HPDE6-E6E7 (cell line): ENCODE measurements at regions not wholly inside any gene's neighbourhood (a gene's known extent, or its start where the extent isn't known, plus 50 kb on each side); places are given as distances from the start of the nearest gene placed in this dataset.
A peak's percentile ranks its signal among the peaks of the same experiment; 100 is the strongest.
"Not testable (repeated sequence)": the region's sequence is repeated elsewhere in the genome, so short reads cannot be mapped to it uniquely, and the experiment has no call there.

ENCODE experiments used
- DNase-seq: peaks from one replicate; pipeline ENCODE4 v3.0.0; 2011; ENCODE audit warnings: missing footprints; ENCODE audit errors: extremely low spot score

DNA sequence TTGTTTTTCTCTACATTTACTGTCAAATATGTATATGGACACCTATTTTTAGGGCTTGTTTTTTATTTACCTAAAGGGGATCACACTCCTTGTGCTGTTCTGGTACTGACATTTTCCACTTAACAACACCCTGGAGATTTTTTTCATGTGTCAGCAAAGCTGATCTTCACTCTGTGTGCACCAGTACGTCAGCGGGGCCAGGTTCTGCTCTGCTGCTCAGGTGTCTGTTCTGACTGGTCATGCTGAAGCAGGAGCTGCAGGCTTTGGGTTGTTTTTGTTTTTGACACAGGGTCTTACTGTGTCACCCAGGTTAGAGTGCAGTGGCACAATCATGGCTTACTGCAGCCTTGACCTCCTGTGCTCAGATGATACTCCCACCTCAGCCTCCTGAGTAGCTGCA lies 81.9 kb upstream of the CCND2 start:
- DNase-seq = no peak

DNA sequence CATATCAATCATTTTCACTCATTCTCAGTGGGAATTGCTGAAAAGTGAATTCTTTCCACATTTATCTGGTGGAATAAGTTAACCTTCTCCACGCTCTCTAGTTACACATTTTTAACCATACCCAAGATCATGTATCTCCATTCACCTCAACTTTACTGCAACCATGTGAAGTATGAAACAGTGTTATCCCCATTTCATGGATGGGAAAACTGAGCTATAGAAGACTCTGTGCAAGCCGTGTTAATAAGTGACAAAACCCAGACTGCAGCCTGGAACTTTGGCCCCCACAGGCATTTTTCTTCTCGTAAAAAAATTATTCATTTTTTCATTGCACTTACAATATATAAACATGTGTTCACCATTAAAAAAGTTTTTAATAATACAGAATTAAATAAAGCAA lies 82.4 kb upstream of the CCND2 start:
- DNase-seq = no peak

DNA sequence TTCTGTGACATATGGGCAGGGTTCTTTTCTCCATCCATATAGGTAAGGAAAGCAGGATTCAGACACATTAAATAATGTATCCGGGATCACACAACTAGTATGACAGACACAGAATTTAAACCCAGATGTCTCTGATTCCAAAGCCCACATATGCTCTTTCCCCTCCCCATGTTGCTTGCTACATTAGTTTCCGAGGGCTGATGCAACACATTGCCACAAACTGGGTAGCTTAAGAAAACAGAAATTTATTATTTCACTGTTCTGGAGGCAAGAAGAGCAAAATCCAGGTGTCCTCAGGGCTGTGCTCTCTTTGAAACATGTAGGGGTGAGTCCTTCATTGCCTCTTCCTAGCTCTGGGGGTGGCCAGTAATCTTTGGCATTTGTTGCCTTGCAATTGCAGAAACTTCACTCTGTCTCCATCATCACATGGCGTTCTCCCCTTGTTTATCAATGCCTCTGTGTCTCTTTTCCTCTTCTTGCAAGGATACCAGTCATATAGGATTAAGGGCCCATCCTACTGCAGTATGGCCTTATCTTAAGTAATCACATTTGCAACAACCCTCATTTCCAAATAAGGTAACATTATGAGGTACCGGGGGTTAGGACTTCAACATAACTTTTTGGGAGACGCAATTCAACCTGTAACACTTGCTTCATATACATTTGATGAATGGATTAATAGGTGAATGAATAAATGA lies 83.0 kb upstream of the CCND2 start:
- DNase-seq = no peak

GRCh38 chr12:4189721-4190120 lies 83.8 kb upstream of the CCND2 start:
- no peak for DNase-seq

DNA sequence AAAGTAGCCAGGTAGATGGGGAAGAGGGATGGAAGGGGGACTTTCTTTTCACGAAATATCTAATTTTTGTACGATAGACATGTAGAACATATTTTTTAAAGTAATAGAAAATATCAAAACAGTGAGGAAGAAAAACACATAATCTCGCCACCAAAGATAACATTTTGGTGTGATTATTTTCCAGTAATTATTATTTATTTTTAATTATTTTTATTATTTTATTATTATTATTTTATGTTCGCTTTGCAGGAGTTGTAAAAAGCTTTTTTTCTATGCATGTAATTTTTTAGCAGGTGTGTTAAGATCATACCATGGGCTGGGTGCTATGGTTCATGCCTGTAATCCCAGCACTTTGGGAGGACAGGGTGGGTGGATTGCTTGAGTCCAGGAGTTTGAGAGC lies 85.6 kb upstream of the CCND2 start:
- DNase-seq = no peak

GRCh38 chr12:4187315-4187714 lies 86.2 kb upstream of the CCND2 start:
- DNase-seq = not testable (repeated sequence)

GRCh38 chr12:4178424-4179170 lies 95.0 kb upstream of the CCND2 start:
- no peak for DNase-seq

DNA sequence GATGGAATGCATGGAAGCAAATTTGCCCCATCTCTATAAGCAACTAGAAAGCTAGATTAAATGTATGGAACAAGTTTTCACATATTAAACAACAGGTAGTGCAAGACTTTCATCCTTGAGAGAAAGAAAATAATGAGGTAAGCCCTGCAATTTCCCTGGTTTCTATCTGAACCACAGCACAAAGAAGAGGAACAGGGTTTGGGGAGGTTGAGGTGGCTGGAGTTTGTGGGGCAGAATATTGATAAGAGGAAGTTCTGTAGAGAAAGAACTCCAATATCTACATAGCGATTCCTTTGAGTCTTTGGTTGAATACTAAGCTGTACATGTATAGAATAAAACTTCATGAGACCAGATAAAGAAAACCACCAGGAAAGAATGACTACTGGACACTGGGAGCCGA lies 96.3 kb upstream of the CCND2 start:
- no peak for DNase-seq

GRCh38 chr12:4176168-4176567 lies 97.4 kb upstream of the CCND2 start:
- DNase-seq = no peak

DNA sequence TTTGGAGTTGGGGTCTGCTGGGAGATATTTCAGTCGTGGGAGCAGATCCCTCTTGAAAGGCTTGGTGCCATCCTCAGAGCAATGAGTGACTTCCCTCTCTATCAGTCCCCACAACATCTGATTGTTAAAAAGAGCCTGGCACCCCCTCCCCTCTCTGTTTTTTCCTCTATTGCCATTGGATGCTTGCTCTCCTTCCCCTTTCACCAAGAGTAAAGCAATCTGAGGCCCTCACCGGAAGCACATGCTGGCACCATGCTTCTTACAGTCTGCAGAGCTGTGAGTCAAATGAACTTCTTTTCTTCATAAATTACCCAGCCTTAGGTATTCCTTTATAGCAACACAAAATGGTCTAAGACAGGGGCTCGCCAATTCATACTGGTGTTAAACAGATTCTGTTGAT lies 99.1 kb upstream of the CCND2 start:
- DNase-seq = no peak

DNA sequence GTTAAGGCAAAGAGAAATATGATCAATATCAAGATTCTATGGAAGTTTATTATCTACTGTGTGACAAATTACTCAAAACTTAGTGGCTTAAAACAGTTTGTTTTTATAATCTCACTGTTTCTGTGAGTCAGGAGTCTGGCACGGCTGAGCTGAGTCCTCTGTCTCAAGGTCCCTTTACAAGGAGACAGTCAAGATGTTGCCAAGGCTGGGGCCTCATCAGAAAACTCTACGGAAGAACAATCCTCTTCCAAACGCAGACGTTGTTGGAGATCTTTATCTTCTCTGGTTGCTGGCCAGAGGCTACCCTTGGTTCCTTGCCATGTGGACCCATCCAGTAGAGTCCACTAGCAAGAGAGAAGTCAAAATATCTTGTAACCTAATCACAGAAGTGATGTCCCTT lies 100.6 kb upstream of the CCND2 start:
- no peak for DNase-seq

DNA sequence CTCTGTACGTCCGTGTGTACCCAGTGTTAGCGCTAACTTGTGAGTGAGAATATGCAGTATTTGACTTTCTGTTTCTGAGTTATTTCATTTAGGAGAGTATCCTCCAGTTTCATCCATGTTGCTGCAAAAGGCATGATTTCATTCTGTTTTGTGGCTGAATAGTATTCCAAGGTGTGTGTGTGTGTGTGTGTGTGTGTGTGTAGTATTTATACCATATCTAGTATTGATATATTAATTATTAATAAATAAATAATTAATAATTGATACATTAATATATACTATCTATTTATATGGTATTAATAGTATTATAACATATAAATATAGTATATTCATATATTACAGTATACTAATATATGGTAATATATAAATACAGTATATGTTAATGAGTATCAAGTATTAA lies 101.8 kb upstream of the CCND2 start:
- DNase-seq = no peak

GRCh38 chr12:4169959-4170358 lies 103.6 kb upstream of the CCND2 start:
- DNase-seq = no peak

DNA sequence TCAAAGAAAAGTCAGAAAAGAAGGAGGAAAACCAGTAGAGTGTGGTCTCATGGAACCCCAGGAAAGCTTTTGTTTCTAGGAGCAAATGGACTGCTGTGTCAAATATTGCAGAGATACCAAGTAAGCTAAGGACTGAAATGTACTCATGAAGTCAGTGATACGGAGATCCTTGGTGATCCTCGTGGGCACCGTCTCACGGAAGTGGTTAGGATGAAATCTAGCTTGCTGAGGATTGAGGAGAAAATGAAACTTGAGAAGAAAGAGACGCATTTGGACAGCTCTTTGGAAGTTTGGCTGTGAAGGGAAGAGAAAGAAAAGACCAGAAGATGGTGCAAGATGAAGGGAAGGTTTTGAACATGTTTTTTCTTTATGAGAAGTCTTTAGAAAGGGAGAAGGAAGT lies 104.0 kb upstream of the CCND2 start:
- DNase-seq = no peak

GRCh38 chr12:4168036-4168435 lies 105.5 kb upstream of the CCND2 start:
- no peak for DNase-seq

- peak; percentile 74 for DNase-seq
Measured at GRCh38 chr12:4164559-4165558, 108.7 kb upstream of the CCND2 start.

DNA sequence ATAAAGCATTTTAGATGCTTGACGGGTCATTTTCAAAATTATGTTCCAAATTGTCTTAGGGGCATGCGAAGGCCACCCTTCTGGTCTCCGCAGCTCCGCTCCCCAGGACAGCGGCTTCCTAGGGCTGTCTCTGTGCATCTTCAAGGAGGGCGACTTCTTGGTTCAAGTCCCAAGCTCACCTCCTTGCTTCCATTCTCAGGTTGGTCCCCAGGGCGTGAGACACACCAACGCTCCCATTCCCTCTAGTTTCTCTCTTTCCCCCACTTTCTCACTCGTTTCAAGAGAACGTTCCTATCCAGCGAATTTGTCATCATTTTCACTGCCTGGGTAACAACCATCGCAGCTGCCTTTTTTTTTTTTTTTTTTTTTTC lies 109.4 kb upstream of the CCND2 start:
- DNase-seq = no peak

- no peak for DNase-seq
Measured at GRCh38 chr12:4161718-4162117, 111.8 kb upstream of the CCND2 start.

GRCh38 chr12:4160314-4161040 lies 113.1 kb upstream of the CCND2 start:
- DNase-seq = no peak

- no peak for DNase-seq
Measured at GRCh38 chr12:4159851-4160250, 113.7 kb upstream of the CCND2 start.

DNA sequence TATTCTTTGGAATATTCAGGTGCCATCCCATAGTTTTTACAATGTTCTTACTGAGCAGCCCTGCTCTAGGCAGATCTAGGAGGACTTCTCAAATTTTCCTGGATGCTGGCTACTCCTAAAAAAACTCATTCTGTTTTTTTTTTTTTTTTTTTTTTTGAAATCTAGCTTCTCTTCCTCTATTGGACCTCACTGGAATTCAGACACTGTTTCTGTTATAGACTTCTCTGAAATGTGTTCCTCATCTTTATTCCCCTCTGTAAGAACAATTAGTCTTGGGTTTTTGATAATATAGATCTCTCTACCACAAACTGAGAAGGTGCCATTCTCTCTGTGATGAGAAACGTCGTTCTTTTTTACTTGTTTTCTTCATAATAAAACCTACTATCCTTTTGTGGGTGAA lies 115.3 kb upstream of the CCND2 start:
- DNase-seq = no peak

GRCh38 chr12:4157122-4157521 lies 116.4 kb upstream of the CCND2 start:
- no peak for DNase-seq
